HG02973 (cell line): ENCODE measurements at regions not wholly inside any gene's neighbourhood (a gene's known extent, or its start where the extent isn't known, plus 50 kb on each side); places are given as distances from the start of the nearest gene placed in this dataset.
"Not testable (repeated sequence)": the region's sequence is repeated elsewhere in the genome, so short reads cannot be mapped to it uniquely, and the experiment has no call there.

Source experiments
- ATAC-seq: cut with Tn5 transposase; IDR thresholded peaks from one replicate; pipeline ENCODE4 v1.9.1; 2021; ENCODE audit warnings: moderate library complexity; ENCODE audit not compliant: unreplicated experiment

GRCh38 chr12:42741771-42742510, 152.4 kb upstream of the PRICKLE1 start:
- ATAC-seq, result no peak

GRCh38 chr12:42741091-42741490, 151.5 kb upstream of the PRICKLE1 start:
- no peak for ATAC-seq

- ATAC-seq, result no peak
Observed at GRCh38 chr12:42737398-42737797, 147.9 kb upstream of the PRICKLE1 start.

GRCh38 chr12:42735861-42736361, 146.4 kb upstream of the PRICKLE1 start:
- no peak for ATAC-seq

- ATAC-seq, result no peak
Observed at GRCh38 chr12:42733911-42734310, 144.4 kb upstream of the PRICKLE1 start.

- no peak for ATAC-seq
Observed at GRCh38 chr12:42732908-42733411, 143.4 kb upstream of the PRICKLE1 start.

GRCh38 chr12:42730291-42730690, 140.7 kb upstream of the PRICKLE1 start:
- no peak for ATAC-seq

GRCh38 chr12:42729535-42729900, 140.0 kb upstream of the PRICKLE1 start:
- ATAC-seq, result no peak

- ATAC-seq, result no peak
Observed at GRCh38 chr12:42728770-42729534, 139.4 kb upstream of the PRICKLE1 start.

GRCh38 chr12:42728287-42728686, 138.7 kb upstream of the PRICKLE1 start:
- no peak for ATAC-seq

- ATAC-seq, result no peak
Observed at GRCh38 chr12:42725809-42726208, 136.3 kb upstream of the PRICKLE1 start.

GRCh38 chr12:42716491-42716891, 126.9 kb upstream of the PRICKLE1 start:
- no peak for ATAC-seq

GRCh38 chr12:42713566-42713965, 124.0 kb upstream of the PRICKLE1 start:
- not testable (repeated sequence) for ATAC-seq

- not testable (repeated sequence) for ATAC-seq
Observed at GRCh38 chr12:42708374-42708773, 118.8 kb upstream of the PRICKLE1 start.

GRCh38 chr12:42707312-42708226, 118.0 kb upstream of the PRICKLE1 start:
- ATAC-seq, result no peak

GRCh38 chr12:42706321-42706720, 116.8 kb upstream of the PRICKLE1 start:
- ATAC-seq, result no peak

- no peak for ATAC-seq
Observed at GRCh38 chr12:42705863-42706262, 116.3 kb upstream of the PRICKLE1 start.

- no peak for ATAC-seq
Observed at GRCh38 chr12:42704810-42705401, 115.4 kb upstream of the PRICKLE1 start.

- no peak for ATAC-seq
Observed at GRCh38 chr12:42704340-42704739, 114.8 kb upstream of the PRICKLE1 start.

GRCh38 chr12:42701084-42701483, 111.5 kb upstream of the PRICKLE1 start:
- ATAC-seq, result no peak

- no peak for ATAC-seq
Observed at GRCh38 chr12:42698213-42698612, 108.7 kb upstream of the PRICKLE1 start.
